ENCODE measurements at regions not wholly inside any gene's neighbourhood (a gene's known extent, or its start where the extent isn't known, plus 50 kb on each side); places are given as distances from the start of the nearest gene placed in this dataset.

- no peaks in the 10 kb centered on the region for H3K27me3 ChIP-seq (ENCODE audit: control insufficient read depth in 2 of 2, insufficient read depth in 2 of 2, low read length in 2 of 2)
- no peak for TF ChIP-seq CTCF (IDR thresholded peaks at IDR 0.05)
These were observed 450.9 kb downstream of the HINT1 start for GRCh38 chr5:130714200-130714599.

GRCh38 chr5:130712324-130712723, 452.7 kb downstream of the HINT1 start:
- Mint-ChIP-seq H3K9me3 (no peaks in the 10 kb centered on the region), H3K4me1 (no peaks in the 10 kb centered on the region), H3K27ac (no peak overlapping the region), H3K36me3 (no peaks in the 10 kb centered on the region), H3K27me3 (ENCODE audit: low read depth in 3 of 3) (peaks cover 0 to 3% (median 0%) of the 10 kb centered on the region in 3 donors), H3K4me3 (no peak overlapping the region)
- Histone ChIP-seq H3K27me3 (ENCODE audit: control insufficient read depth in 2 of 2, insufficient read depth in 2 of 2, low read length in 2 of 2) (no peaks in the 10 kb centered on the region), H3K79me2 (ENCODE audit: insufficient read depth, low read length) (no peaks in the 10 kb centered on the region), H3K9ac (ENCODE audit: insufficient read depth, low read length, poor library complexity, severe bottlenecking) (no peak overlapping the region), H3K9me3 (replicated peaks in 1 of 2; ENCODE audit: control insufficient read depth in 1 of 2, insufficient read depth in 1 of 2, low read length in 2 of 2) (no peaks in the 10 kb centered on the region), H3K4me1 (ENCODE audit: control insufficient read depth in 1 of 2, insufficient read depth in 2 of 2, low read length in 2 of 2) (no peaks in the 10 kb centered on the region), H2AFZ (ENCODE audit: insufficient read depth, low read depth, low read length, poor library complexity, severe bottlenecking) (no peak overlapping the region), H3K36me3 (replicated peaks in 1 of 2; ENCODE audit: control insufficient read depth in 1 of 2, insufficient read depth in 2 of 2, low read length in 2 of 2) (no peaks in the 10 kb centered on the region), H4K20me1 (ENCODE audit: insufficient read depth, low read length) (no peaks in the 10 kb centered on the region), H3K27ac (ENCODE audit: low read depth in 1 of 2, low read length in 2 of 2) (no peak overlapping the region), H3K4me3 (replicated peaks in 1 of 3; ENCODE audit: low read depth in 2 of 3, low read length in 3 of 3) (no peak overlapping the region), H3K4me2 (replicated peaks; ENCODE audit: extremely low read depth, low read length, poor library complexity, severe bottlenecking) (no peak overlapping the region)
- WGBS (ENCODE audit: insufficient coverage), result no CpG with 5 or more reads among the region's 1 CpG
- TF ChIP-seq CTCF (IDR thresholded peaks at IDR 0.05), result no peak
- DNase-seq, result no peak
- intact Hi-C loops (cut with micrococcal nuclease), result no loop called here

More at GRCh38 chr5:130714200-130714599, 450.9 kb downstream of the HINT1 start:
- intact Hi-C loops (cut with micrococcal nuclease), result no loop called here
- Histone ChIP-seq H3K4me3 (replicated peaks in 1 of 3; ENCODE audit: low read depth in 2 of 3, low read length in 3 of 3) (no peak overlapping the region), H3K79me2 (ENCODE audit: insufficient read depth, low read length) (no peaks in the 10 kb centered on the region), H3K27ac (ENCODE audit: low read depth in 1 of 2, low read length in 2 of 2) (no peak overlapping the region), H3K9me3 (replicated peaks in 1 of 2; ENCODE audit: control insufficient read depth in 1 of 2, insufficient read depth in 1 of 2, low read length in 2 of 2) (no peaks in the 10 kb centered on the region), H4K20me1 (ENCODE audit: insufficient read depth, low read length) (no peaks in the 10 kb centered on the region), H3K4me1 (ENCODE audit: control insufficient read depth in 1 of 2, insufficient read depth in 2 of 2, low read length in 2 of 2) (no peaks in the 10 kb centered on the region), H3K4me2 (replicated peaks; ENCODE audit: extremely low read depth, low read length, poor library complexity, severe bottlenecking) (no peak overlapping the region), H2AFZ (ENCODE audit: insufficient read depth, low read depth, low read length, poor library complexity, severe bottlenecking) (no peak overlapping the region), H3K36me3 (replicated peaks in 1 of 2; ENCODE audit: control insufficient read depth in 1 of 2, insufficient read depth in 2 of 2, low read length in 2 of 2) (no peaks in the 10 kb centered on the region), H3K9ac (ENCODE audit: insufficient read depth, low read length, poor library complexity, severe bottlenecking) (no peak overlapping the region)
- Mint-ChIP-seq H3K27ac (no peak overlapping the region), H3K4me3 (no peak overlapping the region), H3K27me3 (ENCODE audit: low read depth in 3 of 3) (peaks cover 0 to 3% (median 1%) of the 10 kb centered on the region in 3 donors), H3K9me3 (no peaks in the 10 kb centered on the region), H3K36me3 (no peaks in the 10 kb centered on the region), H3K4me1 (no peaks in the 10 kb centered on the region)
- WGBS (ENCODE audit: insufficient coverage), result no CpG with 5 or more reads among the region's 1 CpG
- no peak for DNase-seq
